LoVo (cell line): ENCODE measurements at regions not wholly inside any gene's neighbourhood (a gene's known extent, or its start where the extent isn't known, plus 50 kb on each side); places are given as distances from the start of the nearest gene placed in this dataset.

Experiments
- DNase-seq: peaks from one replicate; pipeline ENCODE4 v3.0.0-alpha.2; 2016; ENCODE audit warnings: low spot score

DNA sequence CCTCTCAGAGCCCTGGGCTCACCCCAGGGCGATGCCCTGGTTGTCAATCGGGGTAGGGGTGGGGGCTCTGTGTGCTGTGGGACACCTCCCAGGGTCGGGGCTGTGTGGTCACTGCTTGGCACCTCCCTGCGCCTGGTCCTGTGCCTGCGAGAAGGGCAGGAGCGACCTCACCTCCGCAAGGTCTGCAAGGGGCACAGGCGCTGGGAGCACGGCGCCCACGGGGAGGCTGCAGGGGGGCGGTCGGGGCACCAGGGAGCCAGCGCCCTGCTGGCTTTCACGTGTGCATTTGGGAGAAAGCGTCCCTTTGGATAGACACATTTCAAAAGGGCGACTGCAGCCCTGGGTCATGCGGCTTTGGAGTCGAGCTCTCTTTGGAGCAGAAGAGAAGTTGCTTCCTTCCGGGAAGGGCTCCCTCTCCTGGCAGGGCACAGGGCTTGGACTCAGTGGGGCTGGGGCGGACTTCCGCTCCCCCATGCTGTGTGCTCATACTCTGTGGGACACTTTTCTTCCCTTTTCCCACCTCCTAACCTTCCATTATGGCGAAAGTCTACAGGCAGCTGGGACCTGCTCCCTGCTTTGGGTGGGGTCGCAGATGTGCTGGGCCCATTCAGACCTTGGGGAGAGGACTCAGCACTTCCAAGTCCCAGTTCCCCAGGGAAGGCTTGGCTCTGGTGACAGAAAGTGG, 52.9 kb upstream of the SLC28A3 start:
- no peak for DNase-seq

GRCh38 chr9:84394036-84394435, 53.5 kb upstream of the SLC28A3 start:
- no peak for DNase-seq

GRCh38 chr9:84397151-84397728, 56.7 kb upstream of the SLC28A3 start:
- peak; percentile 62 for DNase-seq

- DNase-seq, result no peak
Observed at GRCh38 chr9:84397822-84398221, 57.3 kb upstream of the SLC28A3 start.

GRCh38 chr9:84402517-84402916, 62.0 kb upstream of the SLC28A3 start:
- DNase-seq, result no peak

- no peak for DNase-seq
Observed at GRCh38 chr9:84403288-84403687, 62.7 kb upstream of the SLC28A3 start.

GRCh38 chr9:84404095-84404686, 63.6 kb upstream of the SLC28A3 start:
- DNase-seq, result no peak

DNA sequence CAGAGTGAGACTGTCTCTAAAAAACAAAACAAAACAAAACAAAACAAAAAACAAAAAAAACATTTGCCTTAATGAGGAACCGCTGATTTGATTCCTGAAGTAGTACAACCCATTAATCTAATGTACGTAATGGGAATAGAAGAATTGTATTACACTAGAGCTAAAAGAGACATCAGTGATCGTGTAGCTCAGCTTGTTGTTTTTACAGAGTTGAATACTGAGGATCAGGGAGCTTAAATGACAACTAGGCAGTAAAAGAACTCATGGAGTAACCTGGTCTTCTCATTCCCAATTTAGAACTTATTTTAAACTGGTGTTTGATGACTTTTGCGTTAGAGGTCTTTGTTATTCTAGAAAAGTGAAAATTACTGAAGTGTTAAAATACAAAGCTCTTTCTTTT, 65.1 kb upstream of the SLC28A3 start:
- DNase-seq, result no peak

DNA sequence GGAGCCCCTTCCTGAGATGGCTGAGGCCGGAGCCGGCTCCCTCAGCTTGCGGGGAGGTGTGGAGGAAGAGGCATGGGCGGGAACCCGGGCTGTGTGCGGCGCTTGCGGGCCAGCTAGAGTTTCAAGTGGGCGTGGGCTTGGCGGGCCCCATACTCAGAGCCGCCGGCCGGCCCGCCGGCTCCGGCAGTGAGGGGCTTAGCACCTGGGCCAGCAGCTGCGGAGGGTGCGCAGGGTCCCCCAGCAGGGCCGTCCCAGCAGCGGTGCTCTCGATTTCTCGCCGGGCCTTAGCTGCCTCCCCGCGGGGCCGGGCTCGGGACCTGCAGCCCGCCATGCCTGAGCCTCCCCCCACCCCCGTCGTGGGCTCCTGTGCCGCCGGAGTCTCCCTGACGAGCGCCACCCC, 67.9 kb upstream of the SLC28A3 start:
- DNase-seq, result no peak

GRCh38 chr9:84411683-84412267, 71.2 kb upstream of the SLC28A3 start:
- DNase-seq, result no peak

DNA sequence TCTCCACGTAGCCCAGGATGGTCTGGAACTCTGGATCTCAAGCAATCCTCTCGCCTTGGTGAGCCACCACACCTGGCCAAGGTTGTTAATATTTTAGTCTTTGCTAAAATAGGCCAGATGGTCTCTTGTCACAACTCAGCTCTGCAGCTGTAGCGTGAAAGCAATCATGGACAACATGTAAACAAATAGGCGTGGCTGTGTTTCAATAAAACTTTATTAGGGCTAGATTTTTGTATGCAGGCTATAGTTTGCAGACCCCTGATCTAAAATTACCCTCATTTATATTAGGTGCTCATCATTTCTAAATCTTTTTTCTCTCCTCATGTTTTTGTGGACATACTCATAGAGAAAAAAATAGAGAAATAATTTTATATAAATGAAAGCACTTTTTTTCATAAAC, 72.1 kb upstream of the SLC28A3 start:
- no peak for DNase-seq

- DNase-seq, result no peak
Observed at GRCh38 chr9:84413301-84413700, 72.7 kb upstream of the SLC28A3 start.

- no peak for DNase-seq
Observed at GRCh38 chr9:84419031-84419602, 78.6 kb upstream of the SLC28A3 start.

DNA sequence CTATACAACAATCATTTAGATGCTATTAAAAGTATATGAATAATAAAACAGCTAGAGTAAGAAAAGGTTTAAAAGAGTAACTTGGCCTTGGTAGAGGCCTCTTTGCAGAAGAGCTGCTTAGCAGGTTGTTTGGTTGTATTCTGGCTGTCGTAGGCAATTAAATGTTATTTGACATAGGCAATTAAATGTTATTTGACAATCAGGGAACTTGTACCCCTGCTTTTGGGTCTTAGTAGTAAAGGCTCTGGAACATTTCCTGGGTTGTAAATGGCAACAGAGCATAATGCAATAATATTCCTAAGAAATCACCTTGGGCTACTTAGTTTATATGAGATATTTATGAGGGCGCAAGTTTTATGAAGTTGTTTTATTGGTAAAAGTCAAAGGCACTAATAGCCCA, 84.4 kb upstream of the SLC28A3 start:
- no peak for DNase-seq

GRCh38 chr9:84432746-84433145, 92.2 kb upstream of the SLC28A3 start:
- DNase-seq, result no peak

GRCh38 chr9:84435902-84436301, 95.3 kb upstream of the SLC28A3 start:
- no peak for DNase-seq

GRCh38 chr9:84436386-84437109, 96.0 kb upstream of the SLC28A3 start:
- DNase-seq, result no peak

DNA sequence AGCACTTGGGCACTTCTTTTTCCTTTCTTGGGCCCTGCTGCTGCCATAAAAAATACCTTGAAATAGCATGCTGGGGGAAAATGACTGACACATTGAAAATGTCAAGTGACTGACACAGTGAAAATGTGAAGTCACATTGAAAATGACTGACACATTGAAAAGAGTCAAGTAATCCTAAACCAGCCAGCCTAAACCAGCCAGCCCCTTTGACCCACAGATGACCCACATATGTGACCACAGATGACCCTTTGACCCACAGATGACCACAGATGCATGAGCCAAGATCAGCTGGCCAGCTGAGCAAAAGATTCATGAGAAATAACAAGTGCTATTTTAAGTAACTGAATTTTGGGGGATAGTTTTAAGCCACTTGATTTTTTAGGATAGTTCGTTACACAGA, 97.8 kb upstream of the SLC28A3 start:
- no peak for DNase-seq

- DNase-seq, result peak; percentile 21
Observed at GRCh38 chr9:84439250-84439649, 98.7 kb upstream of the SLC28A3 start.

- no peak for DNase-seq
Observed at GRCh38 chr9:84442712-84443111, 102.2 kb upstream of the SLC28A3 start.

GRCh38 chr9:84445737-84446136, 105.2 kb upstream of the SLC28A3 start:
- no peak for DNase-seq

DNA sequence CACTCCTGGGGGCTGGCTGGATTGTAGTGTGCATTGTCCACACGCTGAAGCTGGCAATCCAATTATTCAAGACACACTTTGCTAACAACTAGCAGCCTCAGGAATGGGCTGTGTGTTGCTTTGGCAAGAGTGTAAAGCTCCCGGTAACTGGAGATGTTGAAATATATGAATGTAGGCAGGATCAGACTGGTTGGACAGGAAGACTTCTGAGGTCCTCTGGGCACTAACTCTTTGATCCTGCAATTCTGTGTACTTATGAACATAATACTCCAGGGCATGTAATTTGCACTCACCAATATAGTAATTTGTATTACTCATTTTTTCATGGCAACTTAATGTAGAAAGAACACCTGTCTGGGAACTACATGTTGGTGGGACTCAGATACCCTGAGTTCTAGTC, 106.7 kb upstream of the SLC28A3 start:
- DNase-seq, result no peak
